Ectodermal cell (in vitro differentiated cells): ENCODE measurements at regions not wholly inside any gene's neighbourhood (a gene's known extent, or its start where the extent isn't known, plus 50 kb on each side); places are given as distances from the start of the nearest gene placed in this dataset.
"Not testable (repeated sequence)": the region's sequence is repeated elsewhere in the genome, so short reads cannot be mapped to it uniquely, and the experiment has no call there.

Experiments used
- H3K27ac ChIP-seq: 2 replicates; pipeline ENCODE4 v1.7.0; 2013; ENCODE audit warnings: mild to moderate bottlenecking, low read depth, low read length; ENCODE audit not compliant: insufficient read depth, poor library complexity, severe bottlenecking
- H3K27me3 ChIP-seq: 2 replicates; pipeline ENCODE4 v1.7.0; 2013; ENCODE audit warnings: mild to moderate bottlenecking, low read length; ENCODE audit not compliant: insufficient read depth, control insufficient read depth, poor library complexity, severe bottlenecking
- H3K36me3 ChIP-seq: one replicate; pipeline ENCODE4 v1.7.0; 2013; ENCODE audit warnings: low read length; ENCODE audit not compliant: control insufficient read depth, insufficient read depth
- H3K4me1 ChIP-seq: one replicate; pipeline ENCODE4 v1.7.0; 2013; ENCODE audit warnings: low read length; ENCODE audit not compliant: control insufficient read depth, insufficient read depth
- H3K4me3 ChIP-seq: 2 replicates; pipeline ENCODE4 v1.7.0; 2013; ENCODE audit warnings: low read depth, low read length, control low read depth; ENCODE audit not compliant: insufficient read depth
- H3K9me3 ChIP-seq: 2 replicates; pipeline ENCODE4 v1.7.0; 2013; ENCODE audit warnings: mild to moderate bottlenecking, low read length, moderate library complexity; ENCODE audit not compliant: control insufficient read depth
- WGBS, 2 experiments: methylation state at CpG; one replicate each; pipeline ENCODE4 v1.1.7; 2013; ENCODE audit warnings: missing lambda C conversion rate in 2 of 2; 5-methylcytosine and 5-hydroxymethylcytosine counted together

DNA sequence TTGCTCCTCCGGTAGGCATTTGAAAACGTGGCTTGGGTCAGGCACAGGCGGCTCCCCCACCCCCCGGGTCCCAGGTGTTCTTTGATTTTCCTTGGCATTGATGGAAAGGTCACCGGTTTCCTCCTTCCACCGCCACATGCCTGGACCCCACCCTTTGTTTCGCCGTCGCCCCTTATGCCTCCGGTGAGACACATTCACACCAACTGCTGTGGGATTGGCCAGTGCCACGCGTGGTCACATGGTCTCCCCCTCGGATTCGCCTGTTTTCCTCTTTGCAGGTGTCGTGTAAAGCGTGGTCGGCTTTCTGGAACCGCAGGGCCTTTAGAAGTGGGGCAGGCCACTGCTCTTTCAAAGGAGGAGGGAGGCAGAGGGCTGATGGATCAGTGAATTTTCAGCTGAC, 101.2 kb upstream of the FOXD4L5 start:
- H3K27ac ChIP-seq, H3K4me3 ChIP-seq, H3K27me3 ChIP-seq, H3K4me1 ChIP-seq, H3K9me3 ChIP-seq, H3K36me3 ChIP-seq: not testable (repeated sequence)
- 77 to 81% methylated on average over 18 of the region's 18 CpGs for WGBS, 2 experiments

GRCh38 chr9:65385655-65386024, 100.6 kb upstream of the FOXD4L5 start:
- 89 to 91% methylated on average over 22 of the region's 22 CpGs for WGBS, 2 experiments

DNA sequence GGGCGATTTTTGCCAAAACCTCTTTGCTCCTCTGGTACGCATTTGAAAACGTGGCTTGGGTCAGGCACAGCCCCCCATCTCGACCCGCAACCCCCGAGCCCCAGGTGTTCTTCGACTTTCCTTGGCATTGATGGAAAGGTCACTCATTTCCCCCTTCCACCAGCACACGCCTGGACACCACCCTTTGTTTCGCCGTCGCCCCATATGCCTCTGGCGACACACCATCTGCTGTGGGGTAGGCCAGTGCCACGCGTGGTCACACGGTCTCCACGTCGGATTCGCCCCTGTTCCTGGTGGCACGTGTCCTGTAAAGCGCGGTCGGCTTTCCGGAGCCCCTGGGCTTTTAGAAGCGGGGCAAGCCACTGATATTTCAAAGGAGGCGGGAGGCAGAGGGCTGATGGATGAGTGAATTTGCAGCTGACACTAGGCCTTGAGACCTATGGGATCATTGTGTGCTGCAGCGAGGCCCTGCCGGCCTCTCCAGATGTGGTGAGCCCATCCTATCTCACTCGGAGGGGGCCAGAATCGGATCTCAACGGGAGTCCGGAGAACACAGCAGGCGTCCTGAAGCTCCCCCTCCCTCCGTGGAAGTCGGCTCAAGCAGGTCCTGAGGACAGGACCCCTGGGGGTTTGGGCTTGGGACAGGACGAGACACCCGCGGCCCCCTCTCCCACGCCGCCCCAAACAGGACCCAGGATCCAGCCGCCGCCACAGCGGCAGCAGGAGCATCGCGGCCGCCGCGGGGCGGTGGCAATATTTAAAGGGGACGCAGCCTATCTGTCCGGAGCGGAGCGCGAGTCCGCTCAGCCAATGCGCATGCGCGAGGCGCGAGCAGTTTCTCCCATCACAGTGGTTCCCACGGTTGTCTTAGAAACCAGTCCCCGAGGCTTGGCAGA, 100.0 kb upstream of the FOXD4L5 start:
- WGBS, 2 experiments = 90% methylated on average over 61 of the region's 61 CpGs

More at GRCh38 chr9:65385655-65386024, 100.6 kb upstream of the FOXD4L5 start:
- H3K9me3 ChIP-seq, H3K27me3 ChIP-seq, H3K36me3 ChIP-seq, H3K4me1 ChIP-seq, H3K4me3 ChIP-seq, H3K27ac ChIP-seq: not testable (repeated sequence)

GRCh38 chr9:65384066-65384465, 99.1 kb upstream of the FOXD4L5 start:
- H3K9me3 ChIP-seq, H3K36me3 ChIP-seq, H3K27ac ChIP-seq, H3K4me3 ChIP-seq, H3K4me1 ChIP-seq, H3K27me3 ChIP-seq: not testable (repeated sequence)
- 74 to 76% methylated on average over 11 of the region's 11 CpGs for WGBS, 2 experiments

More for the DNA sequence above, 100.0 kb upstream of the FOXD4L5 start:
- H3K27ac ChIP-seq, H3K9me3 ChIP-seq, H3K4me3 ChIP-seq, H3K4me1 ChIP-seq, H3K27me3 ChIP-seq, H3K36me3 ChIP-seq: not testable (repeated sequence)

- not testable (repeated sequence) for H3K4me1 ChIP-seq, H3K9me3 ChIP-seq, H3K36me3 ChIP-seq, H3K27me3 ChIP-seq, H3K27ac ChIP-seq, H3K4me3 ChIP-seq
- 90 to 91% methylated on average over 20 of the region's 20 CpGs for WGBS, 2 experiments
These were observed 98.6 kb upstream of the FOXD4L5 start for GRCh38 chr9:65383646-65384045.

DNA sequence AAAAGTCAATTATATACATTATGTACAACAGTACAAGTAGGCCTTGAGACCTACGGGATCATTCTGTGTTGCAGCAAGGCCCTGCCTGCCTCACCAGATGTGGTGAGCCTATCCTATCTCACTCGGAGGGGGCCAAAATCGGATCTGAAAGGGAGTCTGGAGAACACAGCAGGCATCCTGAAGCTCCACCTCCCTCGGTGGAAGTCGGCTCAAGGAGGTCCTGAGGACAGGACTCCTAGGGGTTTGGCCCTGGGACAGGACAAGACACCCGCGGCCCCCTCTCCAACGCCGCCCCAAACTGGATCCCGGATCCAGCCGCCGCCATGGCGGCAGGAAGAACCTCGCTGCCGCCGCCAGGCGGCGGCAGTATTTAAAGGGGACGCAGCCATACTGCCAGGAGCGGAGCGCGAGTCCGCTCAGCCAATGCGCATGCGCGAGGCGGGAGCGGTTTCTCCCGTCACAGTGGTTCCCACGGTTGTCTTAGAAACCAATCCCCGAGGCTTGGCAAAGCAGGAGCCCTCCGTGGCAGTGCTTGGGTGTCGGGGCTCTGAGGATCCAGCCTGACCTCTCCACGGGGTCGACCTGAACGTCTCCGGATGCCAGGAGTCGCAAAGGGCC, 97.8 kb upstream of the FOXD4L5 start:
- H3K27ac ChIP-seq, H3K4me3 ChIP-seq, H3K36me3 ChIP-seq, H3K4me1 ChIP-seq, H3K27me3 ChIP-seq, H3K9me3 ChIP-seq: not testable (repeated sequence)
- 90% methylated on average over 38 of the region's 38 CpGs for WGBS, 2 experiments
